H9 (cell line): ENCODE measurements at regions not wholly inside any gene's neighbourhood (a gene's known extent, or its start where the extent isn't known, plus 50 kb on each side); places are given as distances from the start of the nearest gene placed in this dataset.

Experiments used
- DNase-seq: peaks from one replicate; pipeline ENCODE4 v3.0.0-alpha.2; 2017
- H2AFZ ChIP-seq: one replicate; pipeline ENCODE4 v1.6.1; 2013; ENCODE audit warnings: mild to moderate bottlenecking, low read length, control low read depth, moderate library complexity
- H2AK5ac ChIP-seq: 2 replicates; pipeline ENCODE4 v1.6.1; 2013; ENCODE audit warnings: low read length, control low read depth, mixed read lengths; ENCODE audit not compliant: insufficient read length
- H2BK120ac ChIP-seq: one replicate; pipeline ENCODE4 v1.6.1; 2013; ENCODE audit warnings: low read depth, mild to moderate bottlenecking, low read length, control low read depth, inconsistent platforms; ENCODE audit not compliant: poor library complexity, severe bottlenecking
- H2BK12ac ChIP-seq: 2 replicates; pipeline ENCODE4 v1.6.1; 2013; ENCODE audit warnings: low read length, control low read depth, mixed read lengths, low read depth; ENCODE audit not compliant: insufficient read length
- H2BK15ac ChIP-seq: 2 replicates; pipeline ENCODE4 v1.6.1; 2013; ENCODE audit warnings: low read depth, low read length, control low read depth
- H2BK20ac ChIP-seq: one replicate; pipeline ENCODE4 v1.6.1; 2013; ENCODE audit warnings: low read depth, mild to moderate bottlenecking, low read length, control low read depth, inconsistent platforms; ENCODE audit not compliant: poor library complexity, severe bottlenecking
- H2BK5ac ChIP-seq: 2 replicates; pipeline ENCODE4 v1.6.1; 2013; ENCODE audit warnings: low read length, control low read depth, mixed read lengths; ENCODE audit not compliant: insufficient read length
- H3K14ac ChIP-seq: 2 replicates; pipeline ENCODE4 v1.6.1; 2013; ENCODE audit warnings: low read length, control low read depth; ENCODE audit not compliant: insufficient read depth
- H3K18ac ChIP-seq: 2 replicates; pipeline ENCODE4 v1.6.1; 2013; ENCODE audit warnings: low read depth, mild to moderate bottlenecking, mixed read lengths, low read length, control low read depth; ENCODE audit not compliant: insufficient read length
- H3K23ac ChIP-seq: 2 replicates; pipeline ENCODE4 v1.6.1; 2013; ENCODE audit warnings: low read length, control low read depth, mixed read lengths, low read depth; ENCODE audit not compliant: insufficient read length
- H3K23me2 ChIP-seq: 2 replicates; pipeline ENCODE4 v1.6.1; 2013; ENCODE audit warnings: low read depth, mild to moderate bottlenecking, mixed read lengths, low read length, control low read depth; ENCODE audit not compliant: insufficient read length, poor library complexity, severe bottlenecking
- H3K27ac ChIP-seq: 2 replicates; pipeline ENCODE4 v1.5.1; 2013; ENCODE audit warnings: low read length, control low read depth, mixed read lengths, low read depth; ENCODE audit not compliant: insufficient read length
- H3K27me3 ChIP-seq: 2 replicates; pipeline ENCODE4 v1.6.1; 2013; ENCODE audit warnings: low read length, control low read depth, inconsistent platforms; ENCODE audit not compliant: insufficient read depth
- H3K4ac ChIP-seq: 2 replicates; pipeline ENCODE4 v1.6.1; 2013; ENCODE audit warnings: low read depth, mild to moderate bottlenecking, control low read depth, inconsistent platforms, low read length, moderate library complexity
- H3K4me1 ChIP-seq: 2 replicates; pipeline ENCODE4 v1.6.1; 2013; ENCODE audit warnings: low read length, control low read depth, inconsistent platforms; ENCODE audit not compliant: insufficient read depth
- H3K4me2 ChIP-seq: 2 replicates; pipeline ENCODE4 v1.6.1; 2013; ENCODE audit warnings: low read length, control low read depth, mixed read lengths; ENCODE audit not compliant: insufficient read length, insufficient read depth
- H3K56ac ChIP-seq: 2 replicates; pipeline ENCODE4 v1.6.1; 2013; ENCODE audit warnings: low read depth, mild to moderate bottlenecking, mixed read lengths, low read length, control low read depth; ENCODE audit not compliant: insufficient read length
- H3K79me1 ChIP-seq: 2 replicates; pipeline ENCODE4 v1.6.1; 2013; ENCODE audit warnings: low read depth, mild to moderate bottlenecking, moderate library complexity, low read length, control low read depth, inconsistent platforms; ENCODE audit not compliant: insufficient read depth, poor library complexity, severe bottlenecking
- H3K79me2 ChIP-seq: 2 replicates; pipeline ENCODE4 v1.6.1; 2013; ENCODE audit warnings: low read length, control low read depth, inconsistent platforms; ENCODE audit not compliant: insufficient read depth
- H3K9ac ChIP-seq: 2 replicates; pipeline ENCODE4 v1.6.1; 2013; ENCODE audit warnings: low read length, control low read depth, mixed read lengths; ENCODE audit not compliant: insufficient read length; ENCODE audit errors: extremely low read depth
- H3K9me3 ChIP-seq: one replicate; pipeline ENCODE4 v1.6.1; 2013; ENCODE audit warnings: low read depth, low read length, inconsistent platforms; ENCODE audit not compliant: control insufficient read depth
- H3T11ph ChIP-seq: one replicate; pipeline ENCODE4 v1.6.1; 2013; ENCODE audit warnings: mild to moderate bottlenecking, low read length, control low read depth, inconsistent platforms
- H4K20me1 ChIP-seq: one replicate; pipeline ENCODE4 v1.6.1; 2013; ENCODE audit not compliant: control insufficient read depth, insufficient read length, insufficient read depth
- H4K5ac ChIP-seq: 2 replicates; pipeline ENCODE4 v1.6.1; 2013; ENCODE audit warnings: low read depth, mild to moderate bottlenecking, mixed read lengths, low read length, control low read depth; ENCODE audit not compliant: insufficient read length
- H4K8ac ChIP-seq: replicated peaks from 2 replicates; pipeline ENCODE4 v1.6.1; 2013; ENCODE audit warnings: low read length, control low read depth, mixed read lengths, low read depth; ENCODE audit not compliant: insufficient read length
- H4K91ac ChIP-seq: 2 replicates; pipeline ENCODE4 v1.6.1; 2013; ENCODE audit warnings: low read depth, mild to moderate bottlenecking, moderate library complexity, mixed read lengths, low read length, control low read depth; ENCODE audit not compliant: insufficient read length
- H3K27ac Mint-ChIP-seq, 3 experiments: 2 replicates in 2 of 3; 3 replicates in 1 of 3; pipeline ENCODE4 v1.8.0; 2020 to 2021; ENCODE audit warnings: mixed read lengths in 3 of 3, mild to moderate bottlenecking in 1 of 3, moderate library complexity in 1 of 3
- H3K27me3 Mint-ChIP-seq: 2 replicates; pipeline ENCODE4 v1.8.0; 2021; ENCODE audit warnings: low read depth, mild to moderate bottlenecking, moderate library complexity, mixed read lengths
- H3K36me3 Mint-ChIP-seq, 3 experiments: 2 replicates in 2 of 3; 3 replicates in 1 of 3; pipeline ENCODE4 v1.8.0; 2020 to 2021; ENCODE audit warnings: low read depth in 3 of 3, mixed read lengths in 3 of 3; ENCODE audit not compliant: insufficient read depth in 1 of 3
- H3K4me1 Mint-ChIP-seq, 2 experiments: 2 replicates each; pipeline ENCODE4 v1.8.0; 2020; ENCODE audit warnings: mixed read lengths in 2 of 2
- H3K4me3 Mint-ChIP-seq, 2 experiments: 2 replicates in 1 of 2; 3 replicates in 1 of 2; pipeline ENCODE4 v1.8.0; 2020 to 2021; ENCODE audit warnings: mild to moderate bottlenecking in 2 of 2, mixed read lengths in 2 of 2, moderate library complexity in 1 of 2
- H3K9me3 Mint-ChIP-seq, 2 experiments: 2 replicates in 1 of 2; 3 replicates in 1 of 2; pipeline ENCODE4 v1.8.0; 2020; ENCODE audit warnings: mild to moderate bottlenecking in 2 of 2, mixed read lengths in 2 of 2, moderate library complexity in 1 of 2
- WGBS: extraction: QIAGEN DNeasy Blood & Tissue Kit; methylation state at CpG from one replicate; pipeline ENCODE4 v1.1.7; 2013; ENCODE audit warnings: missing lambda C conversion rate, low lambda C conversion rate, mixed read lengths; ENCODE audit not compliant: insufficient read length; ENCODE audit errors: extremely low coverage; 5-methylcytosine and 5-hydroxymethylcytosine counted together
- TF ChIP-seq, protein P1 (sequence below): fragments of 200-600 bp; sonication (generic); conservative IDR thresholded peaks from 3 replicates; pipeline ENCODE4 v1.8.0; 2021; ENCODE audit warnings: antibody characterized with exemption, mild to moderate bottlenecking

DNA sequence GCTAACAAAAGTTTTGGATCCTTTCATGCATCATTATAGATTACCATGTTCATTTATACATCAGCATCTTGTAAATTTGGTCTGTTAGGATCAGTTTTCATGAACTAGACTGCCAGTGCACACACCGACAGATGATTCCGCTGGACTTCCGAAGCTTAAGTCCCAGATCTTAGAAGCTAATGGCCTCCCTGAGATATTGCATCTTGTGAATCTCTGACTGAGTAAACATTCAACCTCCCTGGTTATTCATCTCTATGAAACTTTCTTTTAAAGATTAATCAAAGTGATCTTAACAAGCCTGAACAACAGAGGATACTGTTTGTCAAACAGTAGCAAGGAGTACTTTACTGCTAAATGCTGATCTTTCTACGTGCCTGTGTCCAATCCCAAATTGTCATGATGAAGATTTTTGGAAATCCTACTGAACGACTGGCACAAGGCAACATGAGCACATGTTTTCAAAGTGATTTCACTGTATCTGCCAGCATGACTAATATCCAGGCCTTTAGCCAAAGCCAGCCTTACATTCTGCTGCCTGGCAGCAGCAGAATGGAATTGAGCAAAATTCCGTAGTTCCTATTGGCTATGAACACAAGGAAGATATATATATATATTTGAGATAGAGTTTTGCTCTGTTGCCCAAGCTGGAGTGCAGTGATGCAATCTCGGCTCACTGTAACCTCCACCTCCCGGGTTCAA lies 91.3 kb upstream of the ANK3 start:
- Histone ChIP-seq H3K23ac (no peak overlapping the region), H3K79me2 (no peaks in the 10 kb centered on the region), H3K23me2 (no peaks in the 10 kb centered on the region), H3K27ac (no peak overlapping the region), H4K8ac (no peak overlapping the region), H3K14ac (no peak overlapping the region), H2BK5ac (no peak overlapping the region), H2AK5ac (no peak overlapping the region), H2BK15ac (no peak overlapping the region), H3K4ac (no peak overlapping the region), H2BK120ac (no peak overlapping the region), H4K5ac (no peak overlapping the region), H4K20me1 (no peaks in the 10 kb centered on the region), H3K4me1 (0 out of 2 replicates have a peak, but pooled peaks cover 2% of the 10 kb centered on the region), H2AFZ (no peak overlapping the region), H3K18ac (no peak overlapping the region), H3T11ph (no peak overlapping the region), H3K4me2 (no peak overlapping the region), H2BK12ac (no peak overlapping the region), H3K9ac (no peak overlapping the region), H2BK20ac (no peak overlapping the region), H3K9me3 (no peaks in the 10 kb centered on the region), H3K56ac (no peak overlapping the region), H4K91ac (no peak overlapping the region), H3K27me3 (no peaks in the 10 kb centered on the region), H3K79me1 (no peaks in the 10 kb centered on the region)
- H3K9me3 Mint-ChIP-seq: no peaks in the 10 kb centered on the region
- DNase-seq: no peak
- H3K4me1 Mint-ChIP-seq: peaks cover 16 to 34% of the 10 kb centered on the region in 2 experiments
- peak overlapping the region in 1 of 3 experiments; percentile 13; a peak in 2 of 7 replicates for H3K27ac Mint-ChIP-seq
- no CpG with 5 or more reads among the region's 8 CpGs for WGBS
- TF ChIP-seq, protein P1, sequence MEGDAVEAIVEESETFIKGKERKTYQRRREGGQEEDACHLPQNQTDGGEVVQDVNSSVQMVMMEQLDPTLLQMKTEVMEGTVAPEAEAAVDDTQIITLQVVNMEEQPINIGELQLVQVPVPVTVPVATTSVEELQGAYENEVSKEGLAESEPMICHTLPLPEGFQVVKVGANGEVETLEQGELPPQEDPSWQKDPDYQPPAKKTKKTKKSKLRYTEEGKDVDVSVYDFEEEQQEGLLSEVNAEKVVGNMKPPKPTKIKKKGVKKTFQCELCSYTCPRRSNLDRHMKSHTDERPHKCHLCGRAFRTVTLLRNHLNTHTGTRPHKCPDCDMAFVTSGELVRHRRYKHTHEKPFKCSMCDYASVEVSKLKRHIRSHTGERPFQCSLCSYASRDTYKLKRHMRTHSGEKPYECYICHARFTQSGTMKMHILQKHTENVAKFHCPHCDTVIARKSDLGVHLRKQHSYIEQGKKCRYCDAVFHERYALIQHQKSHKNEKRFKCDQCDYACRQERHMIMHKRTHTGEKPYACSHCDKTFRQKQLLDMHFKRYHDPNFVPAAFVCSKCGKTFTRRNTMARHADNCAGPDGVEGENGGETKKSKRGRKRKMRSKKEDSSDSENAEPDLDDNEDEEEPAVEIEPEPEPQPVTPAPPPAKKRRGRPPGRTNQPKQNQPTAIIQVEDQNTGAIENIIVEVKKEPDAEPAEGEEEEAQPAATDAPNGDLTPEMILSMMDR: no peak
- no peaks in the 10 kb centered on the region for H3K36me3 Mint-ChIP-seq
- H3K27me3 Mint-ChIP-seq: no peaks in the 10 kb centered on the region
- H3K4me3 Mint-ChIP-seq: no peak overlapping the region
